Neural progenitor cell (in vitro differentiated cells): ENCODE measurements at regions not wholly inside any gene's neighbourhood (a gene's known extent, or its start where the extent isn't known, plus 50 kb on each side); places are given as distances from the start of the nearest gene placed in this dataset.

Experiments used
- CTCF ChIP-seq: fragments of 200-600 bp; sonication (generic); IDR thresholded peaks from 2 replicates; pipeline ENCODE4 v1.5.1; 2017; ENCODE audit warnings: antibody characterized with exemption, mild to moderate bottlenecking
- EZH2 ChIP-seq: fragments of 200-600 bp; sonication (generic); IDR thresholded peaks from 2 replicates; pipeline ENCODE4 v1.6.1; 2017; ENCODE audit warnings: antibody characterized with exemption, mild to moderate bottlenecking, moderate library complexity
- EZH2phosphoT487 ChIP-seq: fragments of 200-600 bp; sonication (generic); IDR thresholded peaks from 2 replicates; pipeline ENCODE4 v1.6.1; 2017; ENCODE audit warnings: antibody characterized with exemption

GRCh38 chr2:215826838-215827441 lies 186.4 kb downstream of the MREG start:
- TF ChIP-seq CTCF: no peak
- TF ChIP-seq EZH2: no peak
- no peak for TF ChIP-seq EZH2phosphoT487
